ENCODE measurements at regions not wholly inside any gene's neighbourhood (a gene's known extent, or its start where the extent isn't known, plus 50 kb on each side); places are given as distances from the start of the nearest gene placed in this dataset.
A peak's percentile ranks its signal among the peaks of the same experiment; 100 is the strongest.

- BruUV-seq (replicated peaks), result no TSS peak
- intact Hi-C loops (cut with micrococcal nuclease; ENCODE audit: unreplicated experiment), result no loop called here
- Histone ChIP-seq H3K27me3 (ENCODE audit: insufficient read depth, low read depth) (no peaks in the 10 kb centered on the region), H3K4me3 (no peak overlapping the region), H3K4me2 (no peak overlapping the region), H3K36me3 (ENCODE audit: low read depth) (no peaks in the 10 kb centered on the region), H3K27ac (no peak overlapping the region), H3K79me2 (ENCODE audit: low read depth) (no peaks in the 10 kb centered on the region), H3K9me2 (ENCODE audit: insufficient read depth) (no peaks in the 10 kb centered on the region), H3F3A (ENCODE audit: insufficient read depth, low read depth) (peaks cover 8% of the 10 kb centered on the region; the same call in 1 of the 2 replicates), H3K9me3 (ENCODE audit: insufficient read depth, low read depth) (no peaks in the 10 kb centered on the region), H4K20me1 (ENCODE audit: insufficient read depth) (no peaks in the 10 kb centered on the region), H3K4me1 (replicated peaks; ENCODE audit: insufficient read depth) (0 out of 2 replicates have a peak, but pooled peaks cover 9% of the 10 kb centered on the region), H2AFZ (no peak overlapping the region)
- ChIA-PET CTCF (no interaction called here), POLR2A (ENCODE audit: unreplicated experiment) (interaction anchor here (0.6 kb wide), 1 partner anchor 133 kb away, joined by 4 read pairs; no protein-coding TSS in a partner anchor)
- TF ChIP-seq EZH2 (IDR thresholded peaks at IDR 0.05; ENCODE audit: low read depth), result no peak
- TF ChIP-seq CTCF (conservative IDR thresholded peaks at IDR 0.05), result no peak
- no peak for DNase-seq
Measured at GRCh38 chr6:142550310-142551063, 248.7 kb downstream of the ADGRG6 start.

GRCh38 chr6:142551274-142551811 is 249.5 kb downstream of the ADGRG6 start:
- no TSS peak for BruUV-seq (replicated peaks)
- H3K9me2 ChIP-seq (ENCODE audit: insufficient read depth), result no peaks in the 10 kb centered on the region
- H3K4me3 ChIP-seq, result no peak overlapping the region
- peak; percentile 63 to 77 for DNase-seq
- H2AFZ ChIP-seq, result no peak overlapping the region
- no peaks in the 10 kb centered on the region for H3K27me3 ChIP-seq (ENCODE audit: insufficient read depth, low read depth)
- no peaks in the 10 kb centered on the region for H3K9me3 ChIP-seq (ENCODE audit: insufficient read depth, low read depth)
- TF ChIP-seq EZH2 (IDR thresholded peaks at IDR 0.05; ENCODE audit: low read depth) (no peak), CTCF (conservative IDR thresholded peaks at IDR 0.05) (no peak)
- H3K4me1 ChIP-seq (replicated peaks; ENCODE audit: insufficient read depth), result 0 out of 2 replicates have a peak, but pooled peaks cover 9% of the 10 kb centered on the region
- H3K4me2 ChIP-seq, result peak overlapping the region; percentile 33
- H4K20me1 ChIP-seq (ENCODE audit: insufficient read depth), result no peaks in the 10 kb centered on the region
- no peak overlapping the region for H3K27ac ChIP-seq
- H3K79me2 ChIP-seq (ENCODE audit: low read depth), result no peaks in the 10 kb centered on the region
- H3K36me3 ChIP-seq (ENCODE audit: low read depth), result no peaks in the 10 kb centered on the region
- ChIA-PET POLR2A (ENCODE audit: unreplicated experiment) (interaction anchor here (0.7 kb wide), 1 partner anchor 229 kb away, joined by 3 read pairs; no protein-coding TSS in a partner anchor), CTCF (no interaction called here)
- H3F3A ChIP-seq (ENCODE audit: insufficient read depth, low read depth), result peaks cover 8% of the 10 kb centered on the region; the same call in 1 of the 2 replicates
- intact Hi-C loops (cut with micrococcal nuclease; ENCODE audit: unreplicated experiment), result no loop called here

- Histone ChIP-seq H3K27ac (no peak overlapping the region), H3F3A (ENCODE audit: insufficient read depth, low read depth) (no peaks in the 10 kb centered on the region), H3K4me2 (no peak overlapping the region), H3K9me3 (ENCODE audit: insufficient read depth, low read depth) (no peaks in the 10 kb centered on the region), H3K36me3 (ENCODE audit: low read depth) (no peaks in the 10 kb centered on the region), H3K27me3 (ENCODE audit: insufficient read depth, low read depth) (no peaks in the 10 kb centered on the region), H3K9me2 (ENCODE audit: insufficient read depth) (no peaks in the 10 kb centered on the region), H3K79me2 (ENCODE audit: low read depth) (no peaks in the 10 kb centered on the region), H4K20me1 (ENCODE audit: insufficient read depth) (no peaks in the 10 kb centered on the region), H3K4me1 (replicated peaks; ENCODE audit: insufficient read depth) (no peaks in the 10 kb centered on the region), H3K4me3 (no peak overlapping the region), H2AFZ (no peak overlapping the region)
- intact Hi-C loops (cut with micrococcal nuclease; ENCODE audit: unreplicated experiment), result no loop called here
- ChIA-PET POLR2A (ENCODE audit: unreplicated experiment) (no interaction called here), CTCF (no interaction called here)
- no peak for DNase-seq
- BruUV-seq (replicated peaks), result no TSS peak
- TF ChIP-seq EZH2 (IDR thresholded peaks at IDR 0.05; ENCODE audit: low read depth) (no peak), CTCF (conservative IDR thresholded peaks at IDR 0.05) (no peak)
Measured at GRCh38 chr6:142558786-142559185, 257.0 kb downstream of the ADGRG6 start.

All from PC-9 (cell line).